ENCODE measurements at regions not wholly inside any gene's neighbourhood (a gene's known extent, or its start where the extent isn't known, plus 50 kb on each side); places are given as distances from the start of the nearest gene placed in this dataset.

- no peak for DNase-seq (ENCODE audit: low read depth, low spot score)
Observed at GRCh38 chr1:13922466-13923110, 222.6 kb downstream of the PRDM2 start.

GRCh38 chr1:13926556-13926955 lies 226.6 kb downstream of the PRDM2 start:
- DNase-seq (ENCODE audit: low read depth, low spot score): no peak

DNA sequence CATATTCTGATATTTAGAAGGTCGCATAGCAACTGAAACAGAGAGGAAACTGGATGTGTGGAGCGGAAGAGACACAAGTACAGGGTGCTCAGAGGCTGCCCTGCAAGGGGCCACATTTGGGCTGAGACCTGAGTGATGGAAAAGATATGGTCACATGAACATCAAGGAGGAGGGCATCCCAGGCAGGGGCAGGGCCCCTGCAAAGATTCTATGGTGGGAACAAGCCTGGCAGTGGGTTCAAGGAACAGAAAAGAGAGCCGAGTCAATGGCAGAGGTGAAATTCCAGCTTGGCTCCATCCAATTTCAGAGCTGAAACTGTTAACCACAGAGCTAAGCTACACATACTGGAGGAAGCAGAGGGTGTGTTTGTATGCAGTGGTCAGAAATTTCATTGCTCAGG lies 227.7 kb downstream of the PRDM2 start:
- no peak for DNase-seq (ENCODE audit: low read depth, low spot score)

DNA sequence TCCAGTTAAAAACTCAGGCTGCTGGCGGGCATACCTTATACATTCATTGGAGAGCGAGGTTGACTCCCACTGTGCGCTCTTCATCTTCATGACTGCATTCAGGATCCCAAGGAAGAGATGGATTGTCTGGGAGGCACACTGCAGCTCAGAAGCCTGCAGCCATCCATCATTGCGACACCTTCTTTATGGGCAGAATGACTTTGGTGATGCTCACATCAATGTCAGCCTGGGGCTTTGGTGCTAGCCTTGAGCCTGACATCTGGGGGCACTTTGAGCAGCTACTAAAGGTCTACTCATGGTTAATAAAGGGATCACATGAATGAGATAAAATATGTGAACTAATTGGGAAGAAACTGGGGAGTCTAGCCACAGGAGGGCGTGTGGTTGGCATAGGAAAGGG lies 229.3 kb downstream of the PRDM2 start:
- DNase-seq (ENCODE audit: low read depth, low spot score): no peak

DNA sequence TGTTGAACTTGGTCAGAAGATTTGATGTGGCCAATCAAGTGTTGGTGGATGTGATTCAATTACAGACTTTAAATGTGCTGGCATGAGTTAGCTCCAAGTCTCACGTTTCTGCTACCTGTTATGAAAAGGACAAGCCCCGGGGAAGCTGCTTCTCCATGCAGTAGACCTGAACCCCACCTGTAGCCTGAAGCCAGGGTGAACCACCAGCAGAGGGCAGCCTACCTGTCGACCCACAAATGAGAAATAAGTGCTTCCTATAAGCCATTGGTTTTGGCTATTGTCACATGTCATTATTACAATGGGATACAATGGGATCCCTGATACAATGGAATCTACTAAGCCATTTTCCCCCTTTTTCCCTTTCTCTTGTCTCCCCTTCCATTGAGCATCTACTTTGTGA lies 230.2 kb downstream of the PRDM2 start:
- peak; percentile 51 for DNase-seq (ENCODE audit: low read depth, low spot score)

GRCh38 chr1:13931226-13931625 lies 231.2 kb downstream of the PRDM2 start:
- DNase-seq (ENCODE audit: low read depth, low spot score): no peak

DNA sequence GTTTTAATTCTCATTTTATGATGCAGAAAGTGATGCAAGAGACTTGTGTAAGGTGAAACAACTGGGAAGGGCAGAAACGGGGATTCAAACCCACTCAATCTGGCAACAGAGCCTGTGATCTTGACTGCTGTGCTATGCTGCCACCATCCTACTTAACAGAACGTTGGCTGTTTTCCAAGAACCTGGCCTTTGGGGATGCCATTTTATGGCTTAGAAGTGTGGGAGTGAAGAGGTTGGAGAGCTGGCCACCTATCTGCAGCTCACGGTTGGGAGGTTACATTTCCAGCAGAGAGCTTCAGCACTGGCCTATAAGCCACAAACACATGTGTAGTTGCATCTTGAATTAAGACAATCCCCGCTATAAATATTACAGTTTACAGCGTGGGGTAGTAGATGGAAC lies 235.3 kb downstream of the PRDM2 start:
- no peak for DNase-seq (ENCODE audit: low read depth, low spot score)

GRCh38 chr1:13941315-13941714 lies 241.3 kb downstream of the PRDM2 start:
- DNase-seq (ENCODE audit: low read depth, low spot score): no peak

DNA sequence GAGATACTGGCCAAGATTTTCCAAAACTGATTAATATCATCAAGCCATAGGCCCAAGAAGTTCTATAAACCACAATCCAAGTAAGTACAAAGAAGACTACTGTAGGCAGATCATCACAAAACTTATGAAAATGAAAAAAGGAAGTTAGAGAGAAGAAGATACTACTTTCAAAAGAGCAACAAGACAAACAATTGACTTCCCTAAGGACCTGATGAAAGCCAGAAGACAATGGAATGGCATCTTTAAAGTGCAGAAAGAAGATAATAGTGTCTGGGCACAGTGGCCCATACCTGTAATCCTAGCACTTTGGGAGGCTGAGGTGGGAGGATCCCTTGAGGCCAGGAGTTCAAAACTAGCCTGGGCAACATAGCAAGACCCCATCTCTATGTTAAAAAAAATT lies 243.1 kb downstream of the PRDM2 start:
- no peak for DNase-seq (ENCODE audit: low read depth, low spot score)

- no peak for DNase-seq (ENCODE audit: low read depth, low spot score)
Observed at GRCh38 chr1:13945856-13946255, 245.9 kb downstream of the PRDM2 start.

DNA sequence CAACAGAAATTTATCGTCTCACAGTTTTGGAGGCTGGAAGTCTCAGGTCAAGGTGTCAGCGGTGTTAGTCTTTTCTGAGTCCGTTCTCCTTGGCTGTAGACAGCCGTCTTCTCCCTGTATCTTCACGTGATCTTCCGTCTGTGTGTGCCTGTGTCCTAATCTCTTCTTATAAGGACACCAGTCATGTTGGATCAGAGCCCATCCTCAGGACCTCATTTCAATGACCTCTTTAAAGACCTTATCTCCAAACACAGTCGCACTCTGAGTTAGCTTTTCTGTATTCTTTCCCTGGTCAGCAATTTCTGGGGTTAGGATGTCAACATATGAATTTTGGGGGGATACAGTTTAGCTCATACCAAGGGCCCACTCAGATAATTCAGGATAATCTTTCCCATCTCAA lies 247.7 kb downstream of the PRDM2 start:
- no peak for DNase-seq (ENCODE audit: low read depth, low spot score)

DNA sequence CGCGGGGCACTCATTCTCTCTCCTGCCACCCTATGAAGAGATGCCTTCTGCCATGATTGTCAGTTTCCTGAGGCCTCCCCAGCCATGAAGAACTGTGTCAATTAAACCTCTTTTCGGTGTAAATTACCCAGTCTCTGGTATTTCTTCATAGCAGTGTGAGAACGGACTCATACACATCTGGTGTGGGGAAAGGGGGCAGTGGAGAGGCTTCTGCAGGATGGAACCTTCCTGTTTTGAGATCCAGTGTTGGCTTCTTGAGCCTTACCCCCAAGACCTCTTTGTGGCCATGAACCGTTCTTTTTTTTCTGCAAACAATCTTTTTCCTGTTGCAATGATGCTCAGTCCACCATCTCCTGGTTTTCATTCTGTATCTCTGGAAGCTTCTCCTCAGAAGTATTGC lies 248.4 kb downstream of the PRDM2 start:
- DNase-seq (ENCODE audit: low read depth, low spot score): no peak

DNA sequence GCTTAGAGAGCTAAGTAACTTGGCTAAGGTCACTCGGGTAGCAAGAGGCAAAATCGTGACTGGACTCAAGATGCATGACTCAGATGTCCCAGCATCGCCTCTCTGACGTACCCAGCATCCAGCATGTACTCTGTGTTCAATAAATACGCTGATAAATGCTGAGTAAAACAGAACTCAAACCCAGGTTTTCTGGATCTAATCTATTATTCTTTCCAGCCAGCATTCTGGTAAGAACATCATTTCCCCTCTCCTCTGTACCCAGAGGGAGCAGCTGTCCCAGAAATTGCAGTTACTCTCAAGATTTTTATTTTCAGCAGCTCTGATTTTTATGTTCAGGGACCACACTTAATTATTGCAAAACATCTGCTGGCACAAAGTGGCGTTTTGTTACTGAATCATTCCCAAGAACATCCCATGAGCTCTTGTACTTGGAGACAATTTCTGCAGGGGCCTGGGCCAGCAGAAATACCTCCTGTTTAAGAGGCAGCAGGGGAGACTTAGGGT lies 249.0 kb downstream of the PRDM2 start:
- DNase-seq (ENCODE audit: low read depth, low spot score): no peak

- DNase-seq (ENCODE audit: low read depth, low spot score): no peak
Observed at GRCh38 chr1:13949546-13949945, 249.6 kb downstream of the PRDM2 start.

DNA sequence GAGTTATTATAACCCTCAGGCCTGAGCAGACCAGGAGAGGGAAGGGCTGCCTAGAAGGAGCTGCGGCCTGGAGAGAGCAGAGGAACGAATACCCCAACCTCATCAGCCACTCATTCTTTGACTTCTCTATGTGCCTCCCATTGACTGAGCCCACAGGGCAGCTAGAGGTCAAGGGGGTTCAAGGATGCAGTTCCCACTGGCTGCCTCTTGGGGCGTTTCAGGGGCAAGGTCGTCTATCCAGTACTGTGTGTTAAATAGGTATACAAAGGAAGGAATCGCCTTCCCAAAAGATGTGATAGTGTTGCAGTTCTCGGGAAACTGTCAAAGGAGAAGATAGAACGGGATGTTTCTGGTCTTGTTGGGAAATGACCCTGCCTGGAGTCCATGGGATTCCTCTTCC lies 250.6 kb downstream of the PRDM2 start:
- DNase-seq (ENCODE audit: low read depth, low spot score): peak; percentile 20

- DNase-seq (ENCODE audit: low read depth, low spot score): no peak
Observed at GRCh38 chr1:13951793-13952751, 252.1 kb downstream of the PRDM2 start.

GRCh38 chr1:13952985-13953384 lies 253.0 kb downstream of the PRDM2 start:
- DNase-seq (ENCODE audit: low read depth, low spot score): no peak

GRCh38 chr1:13956393-13956792 lies 256.4 kb downstream of the PRDM2 start:
- DNase-seq (ENCODE audit: low read depth, low spot score): no peak

GRCh38 chr1:13960375-13960987 lies 260.5 kb downstream of the PRDM2 start:
- DNase-seq (ENCODE audit: low read depth, low spot score): peak; percentile 70

- DNase-seq (ENCODE audit: low read depth, low spot score): peak; percentile 2
Observed at GRCh38 chr1:13964768-13965167, 264.8 kb downstream of the PRDM2 start.

DNA sequence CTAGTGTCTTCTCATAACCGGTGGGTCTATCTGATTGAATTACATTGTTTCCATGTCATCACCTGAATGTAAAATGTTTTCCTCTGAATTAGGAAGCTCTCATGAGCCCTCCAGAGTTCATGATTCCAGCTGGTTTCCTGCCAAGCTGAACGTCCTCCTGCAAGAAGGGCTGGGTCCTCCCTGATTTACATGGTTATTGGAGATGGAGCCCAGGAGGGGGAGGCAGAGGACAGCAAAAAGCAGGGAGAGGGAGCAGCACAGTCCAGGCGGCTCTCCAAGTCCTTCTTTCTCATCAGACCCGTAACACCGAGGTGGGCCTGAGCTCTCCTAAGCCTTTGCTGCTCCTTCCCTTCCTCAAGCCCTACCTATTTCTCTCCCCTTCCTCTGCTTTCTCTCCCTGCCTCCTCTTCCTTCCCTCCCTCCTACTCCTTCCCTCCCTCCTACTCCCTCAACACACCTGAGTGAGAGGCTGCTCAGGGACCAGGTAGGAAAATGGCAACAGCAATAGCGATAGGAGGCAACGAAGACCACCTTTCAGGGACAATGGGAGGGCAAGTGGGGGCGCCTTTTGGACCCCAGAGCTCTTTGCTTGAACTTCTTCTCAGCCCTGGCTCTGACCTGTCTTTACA lies 265.9 kb downstream of the PRDM2 start:
- DNase-seq (ENCODE audit: low read depth, low spot score): peak; percentile 67

GRCh38 chr1:13967707-13968106 lies 267.7 kb downstream of the PRDM2 start:
- no peak for DNase-seq (ENCODE audit: low read depth, low spot score)

Data from ELF-1 (cell line).